ENCODE measurements at regions not wholly inside any gene's neighbourhood (a gene's known extent, or its start where the extent isn't known, plus 50 kb on each side); places are given as distances from the start of the nearest gene placed in this dataset.

GRCh38 chr12:128155571-128155970 lies 111.4 kb upstream of the TMEM132C start:
- TF ChIP-seq CTCF (IDR thresholded peaks at IDR 0.05; ENCODE audit: insufficient read depth, low read length), result no peak
- TF ChIP-seq SPI1 (IDR thresholded peaks at IDR 0.05; ENCODE audit: borderline replicate concordance, low read depth), result no peak
- TF ChIP-seq POLR2AphosphoS5 (IDR thresholded peaks at IDR 0.05; ENCODE audit: low read depth), result no peak
- no peak for TF ChIP-seq REST (IDR thresholded peaks at IDR 0.05; ENCODE audit: insufficient replicate concordance, low read depth)
- TF ChIP-seq GABPA (IDR thresholded peaks at IDR 0.05; ENCODE audit: low read depth), result no peak
- Histone ChIP-seq H3K27ac (replicated peaks) (no peak overlapping the region), H3K27me3 (ENCODE audit: insufficient read depth, poor library complexity, severe bottlenecking) (no peaks in the 10 kb centered on the region), H3K4me3 (replicated peaks; ENCODE audit: insufficient read depth, low read length) (no peak overlapping the region)
- DNase-seq (ENCODE audit: low read depth in 1 of 2, low spot score in 1 of 2), result no peak

GRCh38 chr12:128163086-128163485 lies 103.9 kb upstream of the TMEM132C start:
- Histone ChIP-seq H3K27ac (replicated peaks) (no peak overlapping the region), H3K4me3 (replicated peaks; ENCODE audit: insufficient read depth, low read length) (no peak overlapping the region), H3K27me3 (ENCODE audit: insufficient read depth, poor library complexity, severe bottlenecking) (no peaks in the 10 kb centered on the region)
- TF ChIP-seq CTCF (IDR thresholded peaks at IDR 0.05; ENCODE audit: insufficient read depth, low read length), result no peak
- no peak for TF ChIP-seq POLR2AphosphoS5 (IDR thresholded peaks at IDR 0.05; ENCODE audit: low read depth)
- TF ChIP-seq GABPA (IDR thresholded peaks at IDR 0.05; ENCODE audit: low read depth), result no peak
- TF ChIP-seq REST (IDR thresholded peaks at IDR 0.05; ENCODE audit: insufficient replicate concordance, low read depth), result no peak
- TF ChIP-seq SPI1 (IDR thresholded peaks at IDR 0.05; ENCODE audit: borderline replicate concordance, low read depth), result no peak
- DNase-seq (ENCODE audit: low read depth in 1 of 2, low spot score in 1 of 2), result no peak

GRCh38 chr12:128164533-128164932 lies 102.4 kb upstream of the TMEM132C start:
- TF ChIP-seq SPI1 (IDR thresholded peaks at IDR 0.05; ENCODE audit: borderline replicate concordance, low read depth), result no peak
- TF ChIP-seq GABPA (IDR thresholded peaks at IDR 0.05; ENCODE audit: low read depth), result no peak
- TF ChIP-seq POLR2AphosphoS5 (IDR thresholded peaks at IDR 0.05; ENCODE audit: low read depth), result no peak
- no peak for TF ChIP-seq REST (IDR thresholded peaks at IDR 0.05; ENCODE audit: insufficient replicate concordance, low read depth)
- TF ChIP-seq CTCF (IDR thresholded peaks at IDR 0.05; ENCODE audit: insufficient read depth, low read length), result no peak
- H3K27me3 ChIP-seq (ENCODE audit: insufficient read depth, poor library complexity, severe bottlenecking), result no peaks in the 10 kb centered on the region
- DNase-seq (ENCODE audit: low read depth in 1 of 2, low spot score in 1 of 2), result no peak
- H3K4me3 ChIP-seq (replicated peaks; ENCODE audit: insufficient read depth, low read length), result no peak overlapping the region
- no peak overlapping the region for H3K27ac ChIP-seq (replicated peaks)

Measured in HL-60 (cell line).